WTC11 (cell line): ENCODE measurements at regions not wholly inside any gene's neighbourhood (a gene's known extent, or its start where the extent isn't known, plus 50 kb on each side); places are given as distances from the start of the nearest gene placed in this dataset.

Experiments
- ATAC-seq: fragments of 200-7000 bp; cut with Tn5 transposase; 2 replicates; pipeline ENCODE4 v1.10.0; 2021; ENCODE audit warnings: mild to moderate bottlenecking, moderate library complexity
- CTCF ChIA-PET: fragments of 300-600 bp; sonication (Branson Sonifier 250); formaldehyde crosslinking; loops from one replicate; lab custom pipeline; 2021; ENCODE audit warnings: antibody characterized with exemption; lab: Charles Lee
- POLR2A ChIA-PET: fragments of 350-600 bp; sonication (Branson Sonifier 250); formaldehyde crosslinking; loops from one replicate; lab custom pipeline; 2021; ENCODE audit warnings: antibody characterized with exemption; lab: Charles Lee
- DNase-seq: peaks from one replicate; pipeline ENCODE4 v3.0.0; 2021; ENCODE audit warnings: low spot score
- H3K27ac Mint-ChIP-seq: 2 replicates; pipeline ENCODE4 v1.8.0; 2021; ENCODE audit warnings: mixed read lengths
- H3K27me3 Mint-ChIP-seq: 2 replicates; pipeline ENCODE4 v1.8.0; 2021; ENCODE audit warnings: low read depth, mild to moderate bottlenecking, moderate library complexity, mixed read lengths
- H3K36me3 Mint-ChIP-seq: 2 replicates; pipeline ENCODE4 v1.8.0; 2021; ENCODE audit warnings: mixed read lengths
- H3K4me1 Mint-ChIP-seq: 2 replicates; pipeline ENCODE4 v1.8.0; 2022; ENCODE audit warnings: mixed read lengths
- H3K4me3 Mint-ChIP-seq: 2 replicates; pipeline ENCODE4 v1.8.0; 2021; ENCODE audit warnings: mild to moderate bottlenecking, moderate library complexity, mixed read lengths
- H3K9me3 Mint-ChIP-seq: 2 replicates; pipeline ENCODE4 v1.8.0; 2021; ENCODE audit warnings: mixed read lengths
- AR ChIP-seq: fragments of 250-450 bp; sonication (Bioruptor Pico); IDR thresholded peaks from 2 replicates; pipeline ENCODE4 v1.9.0; 2021; ENCODE audit warnings: mild to moderate bottlenecking
- ATF6 ChIP-seq: sonication (generic); formaldehyde crosslinking; IDR thresholded peaks from 2 replicates; pipeline ENCODE4 v1.8.1; 2023; ENCODE audit warnings: mild to moderate bottlenecking, missing genetic modification reagents
- CBFB ChIP-seq: sonication (generic); formaldehyde crosslinking; IDR thresholded peaks from 2 replicates; pipeline ENCODE4 v1.8.1; 2022; ENCODE audit warnings: mild to moderate bottlenecking, low read depth, missing genetic modification reagents
- E2F4 ChIP-seq: sonication (generic); formaldehyde crosslinking; IDR thresholded peaks from 2 replicates; pipeline ENCODE4 v1.8.1; 2022; ENCODE audit warnings: low read depth, mild to moderate bottlenecking, moderate library complexity, missing genetic modification reagents, borderline replicate concordance
- JAZF1 ChIP-seq: fragments of 250-450 bp; sonication (Bioruptor Pico); IDR thresholded peaks from 2 replicates; pipeline ENCODE4 v1.9.0; 2021; ENCODE audit warnings: moderate library complexity, mild to moderate bottlenecking, inconsistent platforms
- MAX ChIP-seq: sonication (generic); formaldehyde crosslinking; IDR thresholded peaks from 2 replicates; pipeline ENCODE4 v1.8.0; 2022; ENCODE audit warnings: mild to moderate bottlenecking, missing genetic modification reagents
- MLX ChIP-seq: sonication (generic); formaldehyde crosslinking; IDR thresholded peaks from 2 replicates; pipeline ENCODE4 v1.8.1; 2023; ENCODE audit warnings: mild to moderate bottlenecking, missing genetic modification reagents, moderate library complexity
- MXD4 ChIP-seq: fragments of 250-450 bp; sonication (Bioruptor Pico); IDR thresholded peaks from 2 replicates; pipeline ENCODE4 v1.8.0; 2021; ENCODE audit warnings: mild to moderate bottlenecking, moderate library complexity, borderline replicate concordance
- MYBL2 ChIP-seq: sonication (generic); formaldehyde crosslinking; IDR thresholded peaks from 2 replicates; pipeline ENCODE4 v1.8.1; 2023; ENCODE audit warnings: mild to moderate bottlenecking, moderate library complexity, missing genetic modification reagents
- NFE2L1 ChIP-seq: sonication (generic); formaldehyde crosslinking; IDR thresholded peaks from 2 replicates; pipeline ENCODE4 v1.8.1; 2023; ENCODE audit warnings: missing genetic modification reagents
- NFYB ChIP-seq: sonication (generic); formaldehyde crosslinking; conservative IDR thresholded peaks from 2 replicates; pipeline ENCODE4 v1.8.0; 2022; ENCODE audit warnings: low read depth, missing genetic modification reagents
- NR1H2 ChIP-seq: sonication (generic); formaldehyde crosslinking; IDR thresholded peaks from 2 replicates; pipeline ENCODE4 v1.9.0; 2021; ENCODE audit warnings: mild to moderate bottlenecking, moderate library complexity, missing genetic modification reagents
- PREB ChIP-seq: sonication (generic); formaldehyde crosslinking; IDR thresholded peaks from 2 replicates; pipeline ENCODE4 v1.8.1; 2022; ENCODE audit warnings: mild to moderate bottlenecking, missing genetic modification reagents, moderate library complexity, borderline replicate concordance
- PRRX2 ChIP-seq: fragments of 250-450 bp; sonication (Bioruptor Pico); IDR thresholded peaks from 2 replicates; pipeline ENCODE4 v1.8.0; 2021; ENCODE audit warnings: mild to moderate bottlenecking
- SP1 ChIP-seq: sonication (generic); formaldehyde crosslinking; conservative IDR thresholded peaks from 2 replicates; pipeline ENCODE4 v1.8.1; 2022; ENCODE audit warnings: missing genetic modification reagents
- TEAD4 ChIP-seq: sonication (generic); formaldehyde crosslinking; IDR thresholded peaks from 2 replicates; pipeline ENCODE4 v1.8.0; 2022; ENCODE audit warnings: mild to moderate bottlenecking, missing genetic modification reagents
- ZBTB21 ChIP-seq: sonication (generic); formaldehyde crosslinking; IDR thresholded peaks from 2 replicates; pipeline ENCODE4 v1.8.1; 2023; ENCODE audit warnings: mild to moderate bottlenecking, missing genetic modification reagents, borderline replicate concordance
- ZBTB43 ChIP-seq: sonication (generic); formaldehyde crosslinking; IDR thresholded peaks from 2 replicates; pipeline ENCODE4 v1.8.1; 2023; ENCODE audit warnings: mild to moderate bottlenecking, missing genetic modification reagents
- ZNF138 ChIP-seq: sonication (generic); formaldehyde crosslinking; conservative IDR thresholded peaks from 2 replicates; pipeline ENCODE4 v1.8.1; 2022; ENCODE audit warnings: mild to moderate bottlenecking, moderate library complexity, missing genetic modification reagents
- ZNF423 ChIP-seq: fragments of 250-450 bp; sonication (Bioruptor Pico); IDR thresholded peaks from 2 replicates; pipeline ENCODE4 v2.1.2; 2022; ENCODE audit warnings: mild to moderate bottlenecking, moderate library complexity
- ZNF512 ChIP-seq: sonication (generic); formaldehyde crosslinking; IDR thresholded peaks from 2 replicates; pipeline ENCODE4 v1.8.1; 2022; ENCODE audit warnings: missing genetic modification reagents, borderline replicate concordance
- ZNF671 ChIP-seq: fragments of 250-450 bp; sonication (Bioruptor Pico); IDR thresholded peaks from 2 replicates; pipeline ENCODE4 v1.8.0; 2021; ENCODE audit warnings: mild to moderate bottlenecking

GRCh38 chr3:106265704-106266103 is 396.9 kb upstream of the CBLB start:
- Mint-ChIP-seq H3K27ac (no peak overlapping the region), H3K4me3 (no peak overlapping the region), H3K36me3 (no peaks in the 10 kb centered on the region), H3K9me3 (no peaks in the 10 kb centered on the region), H3K4me1 (no peaks in the 10 kb centered on the region), H3K27me3 (no peaks in the 10 kb centered on the region)
- TF ChIP-seq NFYB: no peak
- TF ChIP-seq ZNF671: no peak
- no peak for TF ChIP-seq NR1H2
- TF ChIP-seq PRRX2: no peak
- TF ChIP-seq TEAD4 (CRISPR knock-in tag): no peak
- TF ChIP-seq E2F4 (CRISPR knock-in tag): no peak
- no peak for TF ChIP-seq CBFB (CRISPR knock-in tag)
- no peak for TF ChIP-seq SP1 (CRISPR knock-in tag)
- no peak for TF ChIP-seq ZNF138 (CRISPR knock-in tag)
- TF ChIP-seq AR (CRISPR knock-in tag): no peak
- no peak for TF ChIP-seq MAX (CRISPR knock-in tag)
- TF ChIP-seq MXD4 (CRISPR knock-in tag): no peak
- TF ChIP-seq PREB (CRISPR knock-in tag): no peak
- TF ChIP-seq ZBTB21: no peak
- TF ChIP-seq JAZF1: no peak
- TF ChIP-seq ZNF512 (CRISPR knock-in tag): no peak
- TF ChIP-seq ZNF423 (CRISPR knock-in tag): no peak
- POLR2A ChIA-PET: interaction anchor here (0.5 kb wide), 1 partner anchor 128 kb away, joined by 3 read pairs; no protein-coding TSS in a partner anchor
- no peak for ATAC-seq
- no peak for DNase-seq
- CTCF ChIA-PET: no interaction called here

GRCh38 chr3:106268696-106269095 is 399.9 kb upstream of the CBLB start:
- CTCF ChIA-PET: no interaction called here
- no peak overlapping the region for H3K27ac Mint-ChIP-seq

More at GRCh38 chr3:106268696-106269095, 399.9 kb upstream of the CBLB start:
- Mint-ChIP-seq H3K4me1 (no peaks in the 10 kb centered on the region), H3K36me3 (no peaks in the 10 kb centered on the region), H3K9me3 (no peaks in the 10 kb centered on the region), H3K27me3 (no peaks in the 10 kb centered on the region), H3K4me3 (no peak overlapping the region)
- no peak for DNase-seq
- POLR2A ChIA-PET: no interaction called here
- ATAC-seq: no peak
- TF ChIP-seq NFE2L1 (CRISPR knock-in tag): no peak
- no peak for TF ChIP-seq MYBL2 (CRISPR knock-in tag)
- no peak for TF ChIP-seq ATF6
- TF ChIP-seq ZBTB43 (CRISPR knock-in tag): no peak
- no peak for TF ChIP-seq MLX (CRISPR knock-in tag)
